GM23248 (cell line): ENCODE measurements at regions not wholly inside any gene's neighbourhood (a gene's known extent, or its start where the extent isn't known, plus 50 kb on each side); places are given as distances from the start of the nearest gene placed in this dataset. TPM values are rescaled to one million over a fixed set of nuclear protein-coding genes. Genes with fewer than 3 reads are reported as not detected.

Experiments
- DNase-seq: peaks from one replicate; pipeline ENCODE4 v3.0.0-alpha.2; 2015
- H2AFZ ChIP-seq: fragments of 200-600 bp; sonication (generic); 2 replicates; pipeline ENCODE4 v1.6.1; 2016; ENCODE audit warnings: antibody characterized with exemption
- H3F3A ChIP-seq: fragments of 200-600 bp; sonication (generic); 2 replicates; pipeline ENCODE4 v1.6.1; 2016; ENCODE audit warnings: mild to moderate bottlenecking, antibody characterized with exemption, mixed run types; ENCODE audit not compliant: insufficient read depth
- H3K27ac ChIP-seq: fragments of 200-600 bp; sonication (generic); 2 replicates; pipeline ENCODE4 v1.5.1; 2016; ENCODE audit warnings: mild to moderate bottlenecking
- H3K27me3 ChIP-seq: fragments of 200-600 bp; sonication (generic); replicated peaks from 2 replicates; pipeline ENCODE4 v1.6.1; 2016; ENCODE audit warnings: mild to moderate bottlenecking; ENCODE audit not compliant: insufficient read depth
- H3K36me3 ChIP-seq: fragments of 200-600 bp; sonication (generic); 2 replicates; pipeline ENCODE4 v1.6.1; 2016; ENCODE audit warnings: low read depth, mild to moderate bottlenecking
- H3K4me1 ChIP-seq: fragments of 200-600 bp; sonication (generic); 2 replicates; pipeline ENCODE4 v1.6.1; 2016; ENCODE audit warnings: mild to moderate bottlenecking; ENCODE audit not compliant: insufficient read depth
- H3K4me2 ChIP-seq: fragments of 200-600 bp; sonication (generic); one replicate; pipeline ENCODE4 v1.6.1; 2016; ENCODE audit warnings: mild to moderate bottlenecking; ENCODE audit not compliant: unreplicated experiment
- H3K4me3 ChIP-seq: fragments of 200-600 bp; sonication (generic); 2 replicates; pipeline ENCODE4 v1.5.1; 2016; ENCODE audit warnings: mild to moderate bottlenecking
- H3K79me2 ChIP-seq: fragments of 200-600 bp; sonication (generic); 2 replicates; pipeline ENCODE4 v1.6.1; 2016; ENCODE audit warnings: mild to moderate bottlenecking; ENCODE audit not compliant: insufficient read depth
- H3K9ac ChIP-seq: fragments of 200-600 bp; sonication (generic); 2 replicates; pipeline ENCODE4 v1.6.1; 2016; ENCODE audit warnings: mild to moderate bottlenecking
- H3K9me2 ChIP-seq: fragments of 200-600 bp; sonication (generic); 2 replicates; pipeline ENCODE4 v1.6.1; 2016; ENCODE audit warnings: mixed run types, mild to moderate bottlenecking, moderate library complexity; ENCODE audit not compliant: insufficient read depth
- H3K9me3 ChIP-seq: fragments of 200-600 bp; sonication (generic); one replicate; pipeline ENCODE4 v1.6.1; 2017; ENCODE audit warnings: low read depth
- H4K20me1 ChIP-seq: fragments of 200-600 bp; sonication (generic); 2 replicates; pipeline ENCODE4 v1.6.0; 2016; ENCODE audit not compliant: insufficient read depth
- EZH2 ChIP-seq: fragments of 200-600 bp; sonication (generic); IDR thresholded peaks from 2 replicates; pipeline ENCODE4 v1.6.1; 2018; ENCODE audit warnings: antibody characterized with exemption, mild to moderate bottlenecking; ENCODE audit not compliant: insufficient read depth, poor library complexity, severe bottlenecking
- EZH2phosphoT487 ChIP-seq: fragments of 200-600 bp; sonication (generic); IDR thresholded peaks from 2 replicates; pipeline ENCODE4 v1.6.1; 2018; ENCODE audit warnings: antibody characterized with exemption, moderate library complexity, mild to moderate bottlenecking, low read depth; ENCODE audit not compliant: insufficient read depth
- WGBS, 2 experiments: methylation state at CpG; one replicate each; pipeline ENCODE4 v1.1.6; 2015 to 2017; ENCODE audit warnings: low lambda C conversion rate in 2 of 2, low coverage in 1 of 2; ENCODE audit errors: missing lambda C conversion rate in 2 of 2; 5-methylcytosine and 5-hydroxymethylcytosine counted together
- in situ Hi-C: fragments of 300-500 bp; cut with MboI; formaldehyde crosslinking; loops from 2 replicates; pipeline ENCODE4 v1.15.0; 2020
- small RNA-seq: library from RNA; depleted of rRNA; stranded (forward); fragments of <200 nt; gene quantifications from one replicate; pipeline ENCODE3, GENCODE V24; 2014; ENCODE audit warnings: low read depth, low replicate concordance

GRCh38 chrX:43595931-43596330 lies 60.2 kb upstream of the MAOA start:
- no peak overlapping the region for H3K4me2 ChIP-seq
- H3F3A ChIP-seq, result no peaks in the 10 kb centered on the region
- H3K9ac ChIP-seq, result no peak overlapping the region
- H3K9me2 ChIP-seq, result no peaks in the 10 kb centered on the region
- no peak for TF ChIP-seq EZH2
- no peak for TF ChIP-seq EZH2phosphoT487
- DNase-seq, result no peak
- H3K9me3 ChIP-seq, result no peaks in the 10 kb centered on the region
- H3K27ac ChIP-seq, result no peak overlapping the region
- no peak overlapping the region for H3K4me3 ChIP-seq
- no peaks in the 10 kb centered on the region for H3K27me3 ChIP-seq
- no peaks in the 10 kb centered on the region for H3K4me1 ChIP-seq
- H4K20me1 ChIP-seq, result no peaks in the 10 kb centered on the region
- no peaks in the 10 kb centered on the region for H3K36me3 ChIP-seq
- no peaks in the 10 kb centered on the region for H3K79me2 ChIP-seq
- in situ Hi-C loops, result no loop called here
- no peak overlapping the region for H2AFZ ChIP-seq

GRCh38 chrX:43604753-43605152 lies 51.3 kb upstream of the MAOA start:
- in situ Hi-C loops, result no loop called here
- Histone ChIP-seq H3K9me3 (no peaks in the 10 kb centered on the region), H3K36me3 (no peaks in the 10 kb centered on the region), H3K27me3 (no peaks in the 10 kb centered on the region), H3K4me2 (no peak overlapping the region), H4K20me1 (no peaks in the 10 kb centered on the region), H3K79me2 (no peaks in the 10 kb centered on the region), H3F3A (no peaks in the 10 kb centered on the region), H3K4me1 (no peaks in the 10 kb centered on the region), H3K9ac (no peak overlapping the region), H3K27ac (no peak overlapping the region), H3K9me2 (no peaks in the 10 kb centered on the region), H2AFZ (no peak overlapping the region), H3K4me3 (no peak overlapping the region)
- no peak for DNase-seq
- TF ChIP-seq EZH2phosphoT487 (no peak), EZH2 (no peak)

DNA sequence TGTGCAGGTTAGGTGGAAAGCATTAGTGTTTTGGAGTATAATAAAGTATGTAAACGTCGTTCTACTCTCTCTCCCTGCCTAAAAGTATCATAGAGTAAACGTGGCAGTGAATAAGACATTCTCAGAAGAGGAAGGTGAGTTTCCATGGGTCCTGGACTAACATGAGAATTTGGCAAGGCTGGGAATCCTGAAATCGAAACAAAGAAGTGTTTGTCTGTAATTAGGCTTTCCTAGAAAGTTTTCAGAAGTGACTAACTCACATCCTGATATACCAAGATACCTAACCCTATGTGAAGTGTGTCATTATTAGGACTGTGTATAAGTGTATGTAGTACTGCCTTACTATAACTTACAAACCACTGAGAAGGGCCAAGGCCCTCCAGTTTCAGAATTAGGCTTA lies 50.7 kb upstream of the MAOA start:
- Histone ChIP-seq H3K36me3 (no peaks in the 10 kb centered on the region), H3K79me2 (no peaks in the 10 kb centered on the region), H3K4me3 (no peak overlapping the region), H3K4me1 (no peaks in the 10 kb centered on the region), H3K9ac (no peak overlapping the region), H3K9me2 (no peaks in the 10 kb centered on the region), H2AFZ (no peak overlapping the region), H3K9me3 (no peaks in the 10 kb centered on the region), H3F3A (no peaks in the 10 kb centered on the region), H3K27me3 (no peaks in the 10 kb centered on the region), H3K4me2 (no peak overlapping the region), H4K20me1 (no peaks in the 10 kb centered on the region), H3K27ac (no peak overlapping the region)
- no peak for DNase-seq
- in situ Hi-C loops, result no loop called here
- 60 to 64% methylated on average over 4 of the region's 4 CpGs for WGBS, 2 experiments
- TF ChIP-seq EZH2, result no peak

Small RNA genes lying in the stretch of these regions (small RNA-seq; reads per million reads assigned to genes)
- not detected for gene AL451086.1
